Memory B cell (primary cell): ENCODE measurements at regions not wholly inside any gene's neighbourhood (a gene's known extent, or its start where the extent isn't known, plus 50 kb on each side); places are given as distances from the start of the nearest gene placed in this dataset.
"Not testable (repeated sequence)": the region's sequence is repeated elsewhere in the genome, so short reads cannot be mapped to it uniquely, and the experiment has no call there.

Experiments
- ATAC-seq: fragments of 150-1000 bp; cut with Tn5 transposase; 2 replicates; pipeline ENCODE4 v1.10.0; 2021; ENCODE audit warnings: low read depth, mild to moderate bottlenecking, moderate library complexity
- DNase-seq, 2 donors: peaks; one replicate each; pipeline ENCODE4 v3.0.0; 2022; ENCODE audit warnings: low spot score in 2 of 2
- H3K27ac Mint-ChIP-seq: one replicate; pipeline ENCODE4 v1.8.0; 2022; ENCODE audit warnings: mild to moderate bottlenecking, moderate library complexity, mixed read lengths
- H3K27me3 Mint-ChIP-seq: one replicate; pipeline ENCODE4 v1.8.0; 2022; ENCODE audit warnings: mixed read lengths
- H3K36me3 Mint-ChIP-seq: one replicate; pipeline ENCODE4 v1.8.0; 2022; ENCODE audit warnings: mild to moderate bottlenecking, mixed read lengths
- H3K4me1 Mint-ChIP-seq: one replicate; pipeline ENCODE4 v1.8.0; 2022; ENCODE audit warnings: mixed read lengths
- H3K4me3 Mint-ChIP-seq: one replicate; pipeline ENCODE4 v1.8.0; 2022; ENCODE audit warnings: mild to moderate bottlenecking, moderate library complexity, mixed read lengths
- H3K9me3 Mint-ChIP-seq: one replicate; pipeline ENCODE4 v1.8.0; 2022; ENCODE audit warnings: mixed read lengths

DNA sequence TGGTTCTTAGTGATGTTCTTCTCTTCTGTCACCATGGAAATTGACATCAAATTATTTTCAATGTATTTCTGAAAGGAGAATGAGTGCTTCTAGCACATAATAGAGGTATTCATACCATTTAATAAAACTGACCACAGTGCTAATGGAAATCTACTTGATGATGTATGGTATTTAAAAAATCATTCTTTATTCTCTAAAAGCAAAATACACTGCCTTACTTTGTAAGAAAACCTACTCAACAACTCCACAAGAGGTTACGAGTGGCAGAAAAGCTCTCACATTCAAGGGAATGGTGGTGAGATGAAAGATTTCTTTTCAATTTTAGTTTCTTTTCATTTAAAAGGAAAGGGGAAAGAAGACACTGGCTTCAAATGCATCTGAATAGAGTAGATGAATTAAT lies 382.3 kb upstream of the CHST9 start:
- ATAC-seq (no peak), DNase-seq (no peak)
- Mint-ChIP-seq H3K4me3 (no peak overlapping the region), H3K4me1 (no peaks in the 10 kb centered on the region), H3K27me3 (no peaks in the 10 kb centered on the region), H3K27ac (no peak overlapping the region), H3K9me3 (peaks cover 8% of the 10 kb centered on the region), H3K36me3 (no peaks in the 10 kb centered on the region)

DNA sequence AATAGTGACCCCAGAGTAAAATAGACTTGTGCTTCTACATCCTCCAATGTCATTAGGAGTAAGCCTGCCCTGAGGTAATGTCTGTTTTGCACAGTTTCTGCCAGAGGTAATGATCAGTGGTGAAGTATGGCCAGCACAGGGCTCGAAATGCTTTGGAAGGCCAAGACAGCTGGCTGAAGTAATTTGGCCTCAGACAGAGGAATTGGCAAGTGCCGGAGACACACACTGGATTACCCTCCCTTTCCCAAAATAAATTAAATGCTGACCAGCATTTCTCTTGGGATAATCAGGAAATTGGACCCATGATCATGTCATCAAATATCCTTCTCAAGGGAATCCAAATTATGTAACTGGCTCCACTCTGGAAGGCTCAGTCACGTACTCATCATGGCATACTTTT lies 379.0 kb upstream of the CHST9 start:
- Mint-ChIP-seq H3K27me3 (no peaks in the 10 kb centered on the region), H3K9me3 (peaks cover 3% of the 10 kb centered on the region), H3K27ac (no peak overlapping the region), H3K4me1 (no peaks in the 10 kb centered on the region), H3K4me3 (no peak overlapping the region), H3K36me3 (no peaks in the 10 kb centered on the region)
- DNase-seq (no peak), ATAC-seq (no peak)

DNA sequence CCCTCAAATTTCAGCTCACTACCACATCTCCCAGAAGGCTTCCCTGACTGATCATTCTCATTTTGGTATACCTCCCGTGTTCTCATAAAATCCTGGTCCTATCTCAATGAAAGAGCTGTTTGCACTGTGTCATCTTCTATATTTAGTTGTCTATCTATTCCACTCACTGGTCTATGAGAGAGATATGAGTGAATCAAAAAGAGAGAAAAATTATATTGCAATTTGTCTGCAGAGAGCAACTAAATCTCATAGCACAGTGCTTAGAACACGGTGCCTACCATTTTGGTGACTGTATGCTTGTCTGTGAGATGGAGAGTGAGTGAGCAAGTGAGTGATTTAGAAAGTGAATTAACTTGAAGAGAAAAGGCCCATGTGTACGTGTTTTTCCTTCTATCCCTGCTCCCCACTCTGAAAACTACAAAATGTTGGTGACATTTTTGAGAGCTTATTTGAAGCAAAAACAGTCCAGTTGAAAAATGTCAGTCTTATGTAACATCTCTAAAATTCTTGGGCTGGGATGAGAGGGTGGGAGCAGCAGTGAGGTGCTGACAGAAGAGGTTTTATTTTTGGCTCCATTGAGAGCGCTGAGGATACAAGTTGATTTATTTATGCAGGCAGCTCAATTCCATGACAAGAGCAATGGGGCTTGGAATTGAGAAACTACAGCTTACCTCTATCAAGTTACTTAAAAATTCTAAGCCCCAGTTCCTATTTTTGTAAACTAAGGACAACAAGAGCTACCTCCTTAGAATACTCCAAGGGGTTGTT lies 373.5 kb upstream of the CHST9 start:
- H3K36me3 Mint-ChIP-seq, result no peaks in the 10 kb centered on the region
- no peaks in the 10 kb centered on the region for H3K4me1 Mint-ChIP-seq
- ATAC-seq (no peak), DNase-seq (no peak)
- no peak overlapping the region for H3K27ac Mint-ChIP-seq
- H3K9me3 Mint-ChIP-seq, result peaks cover 5% of the 10 kb centered on the region
- no peak overlapping the region for H3K4me3 Mint-ChIP-seq
- H3K27me3 Mint-ChIP-seq, result no peaks in the 10 kb centered on the region

DNA sequence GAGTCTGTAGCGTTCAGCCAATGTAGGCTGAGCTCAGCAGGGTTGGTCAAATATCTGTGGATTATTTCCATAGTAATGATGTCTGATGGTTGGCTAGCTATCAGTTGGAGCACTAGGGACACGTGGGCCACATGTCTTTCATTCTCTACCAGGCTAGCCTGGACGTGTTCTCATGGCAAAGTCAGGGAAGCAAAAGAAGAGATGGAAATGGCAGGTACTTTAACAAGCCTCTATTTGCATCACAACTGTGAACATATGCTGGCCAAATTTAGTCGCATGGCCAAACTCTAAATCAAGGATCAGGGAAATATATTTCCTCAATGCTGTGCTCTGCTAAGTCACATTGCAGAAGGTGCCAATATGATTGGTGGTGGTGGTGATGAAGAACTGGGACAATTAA lies 371.6 kb upstream of the CHST9 start:
- H3K36me3 Mint-ChIP-seq, result no peaks in the 10 kb centered on the region
- H3K4me1 Mint-ChIP-seq, result no peaks in the 10 kb centered on the region
- no peak for DNase-seq
- H3K27ac Mint-ChIP-seq, result no peak overlapping the region
- no peak for ATAC-seq
- no peak overlapping the region for H3K4me3 Mint-ChIP-seq
- H3K9me3 Mint-ChIP-seq, result peaks cover 5% of the 10 kb centered on the region
- no peaks in the 10 kb centered on the region for H3K27me3 Mint-ChIP-seq

DNA sequence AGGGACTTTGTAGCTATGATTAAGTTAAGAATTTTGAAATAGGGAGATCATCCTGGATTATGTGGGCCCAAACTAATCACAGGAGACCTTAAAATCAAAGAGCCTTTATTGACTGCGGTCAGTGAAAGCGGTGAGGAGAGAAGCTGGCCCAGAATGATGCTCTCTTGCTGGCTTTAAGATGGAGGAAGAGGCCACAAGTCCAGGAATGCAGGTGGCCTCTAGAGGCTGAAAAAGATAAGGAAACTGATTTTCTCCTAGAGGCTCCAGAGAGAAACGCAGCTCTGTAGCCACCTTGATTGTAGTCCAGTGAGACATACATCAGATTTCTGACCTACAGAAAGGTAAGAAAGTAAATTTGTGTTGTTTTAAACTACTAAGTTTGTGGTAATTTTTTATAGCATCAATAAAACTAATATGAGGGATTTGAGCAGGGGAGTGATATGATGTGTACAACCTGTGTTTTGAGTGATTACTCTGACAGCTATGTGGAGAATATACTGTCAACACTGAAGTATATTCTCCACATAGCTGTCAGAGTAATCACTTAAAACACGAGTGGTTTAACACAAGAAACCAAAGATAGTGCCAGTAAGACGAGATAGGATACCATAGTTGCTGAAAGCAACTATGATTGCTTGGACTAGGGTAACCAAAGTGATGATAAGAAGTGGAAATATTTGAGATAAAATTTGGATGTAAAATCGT lies 364.4 kb upstream of the CHST9 start:
- Mint-ChIP-seq H3K27me3 (no peaks in the 10 kb centered on the region), H3K36me3 (no peaks in the 10 kb centered on the region), H3K9me3 (peaks cover 11% of the 10 kb centered on the region), H3K4me3 (no peak overlapping the region), H3K4me1 (no peaks in the 10 kb centered on the region), H3K27ac (no peak overlapping the region)
- DNase-seq (no peak), ATAC-seq (no peak)

DNA sequence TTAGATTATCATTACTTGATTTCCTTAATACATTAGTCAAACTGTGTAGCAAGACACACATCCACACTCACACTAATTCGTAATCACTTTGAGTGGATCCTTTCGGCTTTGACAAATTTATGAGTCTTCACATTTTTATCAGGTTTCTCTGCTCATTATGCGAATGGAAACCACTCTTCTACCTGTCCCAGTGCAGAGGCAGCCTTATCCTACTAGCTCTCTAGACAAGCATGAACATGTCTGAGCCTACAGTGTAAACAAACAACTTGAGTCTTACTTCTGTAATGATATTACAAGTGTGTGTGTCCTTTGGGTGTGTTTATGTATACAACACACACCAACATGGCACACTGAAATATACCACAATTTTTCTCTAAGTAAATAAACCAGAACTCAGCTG lies 361.9 kb upstream of the CHST9 start:
- Mint-ChIP-seq H3K4me1 (no peaks in the 10 kb centered on the region), H3K27ac (no peak overlapping the region), H3K9me3 (peaks cover 10% of the 10 kb centered on the region), H3K36me3 (no peaks in the 10 kb centered on the region), H3K4me3 (no peak overlapping the region), H3K27me3 (no peaks in the 10 kb centered on the region)
- ATAC-seq (no peak), DNase-seq (no peak)

DNA sequence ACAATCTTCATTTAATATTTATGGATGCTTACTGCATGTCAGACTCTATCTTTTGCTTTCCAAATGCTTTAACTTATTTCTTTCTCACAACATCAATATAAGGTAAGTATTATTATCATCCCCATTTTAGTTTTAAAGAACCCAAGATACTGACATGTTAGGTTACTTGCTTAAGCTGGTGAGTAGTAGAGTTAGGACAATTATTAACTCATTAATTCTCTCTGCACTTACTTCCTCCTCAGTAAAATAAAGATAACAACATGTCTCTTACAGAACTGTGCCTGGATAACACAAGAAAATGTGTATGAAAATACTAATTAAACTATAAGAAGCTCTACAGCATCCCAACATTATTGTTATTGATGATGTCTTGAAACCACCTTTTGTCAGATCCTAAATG lies 359.1 kb upstream of the CHST9 start:
- Mint-ChIP-seq H3K36me3 (no peaks in the 10 kb centered on the region), H3K27me3 (no peaks in the 10 kb centered on the region), H3K4me3 (no peak overlapping the region), H3K9me3 (peaks cover 11% of the 10 kb centered on the region), H3K4me1 (no peaks in the 10 kb centered on the region), H3K27ac (no peak overlapping the region)
- DNase-seq (no peak), ATAC-seq (no peak)

DNA sequence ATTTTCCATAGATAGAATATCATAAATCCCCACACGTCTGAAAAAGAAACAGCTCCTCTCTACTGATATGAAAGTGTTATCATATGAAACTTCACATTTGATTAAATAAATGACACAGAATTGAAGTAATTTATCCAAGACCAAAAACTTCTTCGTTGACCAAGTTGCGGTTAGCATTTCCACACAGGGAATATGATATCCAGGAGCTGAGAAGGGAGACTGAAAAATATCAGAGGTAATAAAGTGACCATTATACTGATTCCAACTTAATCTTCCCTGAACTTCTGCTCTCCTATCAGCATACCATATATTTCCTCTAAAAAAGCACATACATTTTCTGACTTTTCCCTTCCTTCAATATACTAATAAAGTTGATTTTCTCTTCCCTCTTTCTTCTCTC lies 356.2 kb upstream of the CHST9 start:
- Mint-ChIP-seq H3K36me3 (no peaks in the 10 kb centered on the region), H3K27me3 (no peaks in the 10 kb centered on the region), H3K4me1 (no peaks in the 10 kb centered on the region), H3K4me3 (no peak overlapping the region), H3K27ac (no peak overlapping the region), H3K9me3 (peaks cover 8% of the 10 kb centered on the region)
- DNase-seq, result no peak
- ATAC-seq, result no peak

DNA sequence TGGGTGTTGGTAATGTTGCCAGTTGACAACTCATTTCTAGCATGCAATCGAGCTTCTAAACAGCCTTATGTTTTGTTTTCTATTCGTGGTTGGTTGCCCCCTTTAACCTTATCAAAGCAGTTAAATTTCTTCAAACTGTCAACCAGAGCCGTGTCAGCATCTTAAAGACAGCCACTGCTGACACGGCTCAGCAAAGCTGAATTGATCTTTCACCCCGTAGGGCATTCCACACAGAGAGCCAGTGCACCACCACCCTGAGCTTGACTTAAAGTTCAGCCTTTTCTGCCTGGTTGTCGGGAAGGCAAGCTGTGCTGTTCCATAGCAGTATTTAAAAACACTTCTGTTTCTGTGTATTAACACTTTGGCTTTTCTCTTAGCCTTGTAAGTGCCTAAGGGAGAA lies 355.0 kb upstream of the CHST9 start:
- Mint-ChIP-seq H3K4me3 (no peak overlapping the region), H3K4me1 (no peaks in the 10 kb centered on the region), H3K27me3 (no peaks in the 10 kb centered on the region), H3K27ac (no peak overlapping the region), H3K9me3 (peaks cover 8% of the 10 kb centered on the region), H3K36me3 (no peaks in the 10 kb centered on the region)
- DNase-seq (no peak), ATAC-seq (no peak)

DNA sequence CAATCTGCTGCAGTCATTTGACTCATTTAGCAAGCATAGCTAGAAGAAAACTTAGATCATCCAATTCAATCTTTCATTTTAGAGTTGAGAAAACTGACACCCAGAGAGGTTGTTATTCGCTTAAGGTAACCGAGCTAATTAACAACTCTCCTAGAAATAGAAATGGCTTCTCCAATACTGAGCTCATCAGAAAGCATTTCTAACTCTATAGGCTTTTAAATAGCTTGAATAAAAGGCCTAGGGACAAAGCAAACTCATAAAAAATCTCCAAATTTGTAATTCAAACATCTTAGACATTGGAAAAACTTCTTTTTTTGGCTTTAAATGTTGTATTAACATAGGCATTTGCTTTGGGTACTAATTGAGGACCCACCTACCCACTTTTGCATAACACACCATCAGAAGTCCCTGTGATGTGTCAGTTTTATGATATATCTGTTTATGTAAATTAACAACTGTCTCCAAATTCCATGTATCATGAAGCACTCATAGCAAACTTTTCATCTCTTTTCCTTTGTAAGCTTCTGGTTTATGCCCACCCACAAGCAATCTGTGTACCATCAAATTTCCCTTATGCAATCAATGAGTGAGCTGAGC lies 343.9 kb upstream of the CHST9 start:
- no peaks in the 10 kb centered on the region for H3K4me1 Mint-ChIP-seq
- H3K27me3 Mint-ChIP-seq, result no peaks in the 10 kb centered on the region
- DNase-seq (no peak), ATAC-seq (no peak)
- peaks cover 3% of the 10 kb centered on the region for H3K9me3 Mint-ChIP-seq
- H3K4me3 Mint-ChIP-seq, result no peak overlapping the region
- H3K27ac Mint-ChIP-seq, result no peak overlapping the region
- no peaks in the 10 kb centered on the region for H3K36me3 Mint-ChIP-seq

DNA sequence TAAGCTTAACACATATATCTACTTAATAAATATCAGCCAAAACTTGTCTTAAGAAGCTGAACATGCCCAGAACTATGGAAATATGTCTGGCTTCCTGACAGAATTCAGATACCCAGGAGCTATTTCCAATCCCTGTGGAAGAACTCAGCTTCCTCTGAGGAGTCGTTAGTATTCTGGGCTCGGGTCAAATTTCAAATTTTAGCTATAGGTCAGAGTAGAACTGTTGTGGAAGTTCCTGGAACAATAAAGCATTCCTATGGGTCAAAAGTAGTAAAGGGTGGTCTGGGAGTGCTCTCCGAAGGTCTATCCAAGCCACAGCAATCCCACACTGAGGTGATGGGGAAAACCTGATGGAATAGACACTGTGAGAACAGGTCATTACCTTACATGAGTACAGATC lies 342.7 kb upstream of the CHST9 start:
- Mint-ChIP-seq H3K9me3 (peaks cover 3% of the 10 kb centered on the region), H3K27me3 (no peaks in the 10 kb centered on the region), H3K4me1 (no peaks in the 10 kb centered on the region), H3K36me3 (no peaks in the 10 kb centered on the region), H3K4me3 (no peak overlapping the region), H3K27ac (no peak overlapping the region)
- ATAC-seq, result no peak
- no peak for DNase-seq

DNA sequence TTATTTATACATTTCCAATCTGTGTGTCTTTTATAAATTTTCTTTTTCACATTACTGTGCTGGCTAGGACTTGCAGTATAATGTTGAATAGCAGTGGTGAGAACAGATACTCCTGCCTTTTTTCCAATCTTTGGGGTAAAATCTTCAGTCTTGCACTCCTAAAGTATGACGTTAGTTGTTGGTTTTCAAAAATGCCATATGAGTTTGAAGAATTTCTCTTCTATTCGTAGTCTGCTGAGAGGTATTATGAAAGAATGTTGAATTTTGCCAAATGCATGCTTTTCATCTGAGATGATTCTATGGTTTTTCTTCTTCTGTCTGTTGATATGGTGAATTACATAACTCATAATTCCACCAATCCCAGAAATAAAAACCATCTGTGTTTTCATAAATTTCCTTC lies 335.3 kb upstream of the CHST9 start:
- ATAC-seq (no peak), DNase-seq (no peak)
- H3K27me3 Mint-ChIP-seq, result no peaks in the 10 kb centered on the region
- H3K27ac Mint-ChIP-seq, result no peak overlapping the region
- H3K9me3 Mint-ChIP-seq, result no peaks in the 10 kb centered on the region
- no peaks in the 10 kb centered on the region for H3K36me3 Mint-ChIP-seq
- H3K4me3 Mint-ChIP-seq, result no peak overlapping the region
- H3K4me1 Mint-ChIP-seq, result no peaks in the 10 kb centered on the region

DNA sequence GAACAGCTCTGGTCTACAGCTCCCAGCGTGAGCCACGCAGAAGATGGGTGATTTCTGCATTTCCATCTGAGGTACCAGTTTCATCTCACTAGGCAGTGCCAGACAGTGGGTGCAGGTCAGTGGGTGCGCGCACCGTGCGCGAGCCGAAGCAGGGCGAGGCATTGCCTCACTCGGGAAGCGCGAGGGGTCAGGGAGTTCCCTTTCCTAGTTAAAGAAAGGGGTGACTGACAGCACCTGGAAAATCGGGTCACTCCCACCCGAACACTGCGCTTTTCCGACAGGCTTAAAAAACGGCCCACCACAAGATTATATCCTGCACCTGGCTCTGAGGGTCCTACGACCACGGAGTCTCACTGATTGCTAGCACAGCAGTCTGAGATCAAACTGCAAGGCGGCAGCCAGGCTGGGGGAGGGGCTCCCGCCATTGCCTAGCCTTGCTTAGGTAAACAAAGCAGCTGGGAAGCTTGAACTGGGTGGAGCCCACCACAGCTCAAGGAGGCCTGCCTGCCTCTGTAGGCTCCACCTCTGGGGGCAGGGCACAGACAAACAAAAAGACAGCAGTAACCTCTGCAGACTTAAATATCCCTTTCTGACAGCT lies 325.0 kb upstream of the CHST9 start:
- not testable (repeated sequence) for DNase-seq, H3K4me3 Mint-ChIP-seq, H3K4me1 Mint-ChIP-seq, H3K9me3 Mint-ChIP-seq, ATAC-seq, H3K36me3 Mint-ChIP-seq, H3K27ac Mint-ChIP-seq, H3K27me3 Mint-ChIP-seq

DNA sequence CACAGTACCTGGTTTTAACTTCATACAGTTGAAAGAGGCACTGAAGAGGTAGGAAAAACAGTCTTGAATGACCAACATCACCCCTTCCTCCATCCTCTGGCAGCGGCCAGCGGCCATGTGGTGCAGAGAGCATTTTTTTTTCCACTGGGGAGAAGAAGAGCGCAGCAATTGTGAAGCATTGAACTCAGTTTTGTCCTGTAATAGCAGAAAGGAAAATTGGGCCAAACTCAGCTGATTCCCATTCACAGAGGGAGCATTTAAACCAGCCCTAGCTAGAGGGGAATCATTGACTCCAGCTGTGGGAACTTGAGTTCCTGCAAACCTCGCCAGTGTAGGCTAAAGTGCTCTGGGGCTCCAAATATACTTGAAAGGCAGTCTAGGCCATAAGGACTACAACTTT lies 316.6 kb upstream of the CHST9 start:
- DNase-seq, result no peak
- H3K27ac Mint-ChIP-seq, result no peak overlapping the region
- no peaks in the 10 kb centered on the region for H3K27me3 Mint-ChIP-seq
- H3K4me1 Mint-ChIP-seq, result no peaks in the 10 kb centered on the region
- H3K9me3 Mint-ChIP-seq, result peaks cover 2% of the 10 kb centered on the region
- no peak overlapping the region for H3K4me3 Mint-ChIP-seq
- no peaks in the 10 kb centered on the region for H3K36me3 Mint-ChIP-seq
- no peak for ATAC-seq
